ENCODE measurements at regions not wholly inside any gene's neighbourhood (a gene's known extent, or its start where the extent isn't known, plus 50 kb on each side); places are given as distances from the start of the nearest gene placed in this dataset.

- no peak for DNase-seq (ENCODE audit: low read depth in 1 of 2, low spot score in 1 of 2)
- TF ChIP-seq SPI1 (IDR thresholded peaks at IDR 0.05; ENCODE audit: borderline replicate concordance, low read depth) (no peak), GABPA (IDR thresholded peaks at IDR 0.05; ENCODE audit: low read depth) (no peak), POLR2AphosphoS5 (IDR thresholded peaks at IDR 0.05; ENCODE audit: low read depth) (no peak), CTCF (IDR thresholded peaks at IDR 0.05; ENCODE audit: insufficient read depth, low read length) (no peak), REST (IDR thresholded peaks at IDR 0.05; ENCODE audit: insufficient replicate concordance, low read depth) (no peak)
- no peak overlapping the region for H3K27ac ChIP-seq (replicated peaks)
- H3K27me3 ChIP-seq (ENCODE audit: insufficient read depth, poor library complexity, severe bottlenecking) = no peaks in the 10 kb centered on the region
- H3K4me3 ChIP-seq (replicated peaks; ENCODE audit: insufficient read depth, low read length) = no peak overlapping the region
Observed at GRCh38 chr18:30811580-30811979, 231.0 kb downstream of the DSC3 start.

GRCh38 chr18:30810580-30810979 lies 232.0 kb downstream of the DSC3 start:
- Histone ChIP-seq H3K4me3 (replicated peaks; ENCODE audit: insufficient read depth, low read length) (no peak overlapping the region), H3K27ac (replicated peaks) (no peak overlapping the region), H3K27me3 (ENCODE audit: insufficient read depth, poor library complexity, severe bottlenecking) (no peaks in the 10 kb centered on the region)
- TF ChIP-seq POLR2AphosphoS5 (IDR thresholded peaks at IDR 0.05; ENCODE audit: low read depth) (no peak), CTCF (IDR thresholded peaks at IDR 0.05; ENCODE audit: insufficient read depth, low read length) (no peak), GABPA (IDR thresholded peaks at IDR 0.05; ENCODE audit: low read depth) (no peak), SPI1 (IDR thresholded peaks at IDR 0.05; ENCODE audit: borderline replicate concordance, low read depth) (no peak)
- no peak for DNase-seq (ENCODE audit: low read depth in 1 of 2, low spot score in 1 of 2)

- H3K27me3 ChIP-seq (ENCODE audit: insufficient read depth, poor library complexity, severe bottlenecking) = no peaks in the 10 kb centered on the region
- TF ChIP-seq CTCF (IDR thresholded peaks at IDR 0.05; ENCODE audit: insufficient read depth, low read length) = no peak
- no peak for TF ChIP-seq POLR2AphosphoS5 (IDR thresholded peaks at IDR 0.05; ENCODE audit: low read depth)
- no peak for DNase-seq (ENCODE audit: low read depth in 1 of 2, low spot score in 1 of 2)
- H3K27ac ChIP-seq (replicated peaks) = no peak overlapping the region
- no peak overlapping the region for H3K4me3 ChIP-seq (replicated peaks; ENCODE audit: insufficient read depth, low read length)
Observed at GRCh38 chr18:30806823-30807222, 235.7 kb downstream of the DSC3 start.

- no peak for DNase-seq (ENCODE audit: low read depth in 1 of 2, low spot score in 1 of 2)
- H3K27me3 ChIP-seq (ENCODE audit: insufficient read depth, poor library complexity, severe bottlenecking) = no peaks in the 10 kb centered on the region
- no peak overlapping the region for H3K27ac ChIP-seq (replicated peaks)
- TF ChIP-seq GABPA (IDR thresholded peaks at IDR 0.05; ENCODE audit: low read depth) = no peak
- no peak for TF ChIP-seq CTCF (IDR thresholded peaks at IDR 0.05; ENCODE audit: insufficient read depth, low read length)
- no peak for TF ChIP-seq POLR2AphosphoS5 (IDR thresholded peaks at IDR 0.05; ENCODE audit: low read depth)
- no peak for TF ChIP-seq REST (IDR thresholded peaks at IDR 0.05; ENCODE audit: insufficient replicate concordance, low read depth)
- no peak overlapping the region for H3K4me3 ChIP-seq (replicated peaks; ENCODE audit: insufficient read depth, low read length)
Observed at GRCh38 chr18:30800800-30801199, 241.7 kb downstream of the DSC3 start.
